ENCODE measurements at regions not wholly inside any gene's neighbourhood (a gene's known extent, or its start where the extent isn't known, plus 50 kb on each side); places are given as distances from the start of the nearest gene placed in this dataset.

- TF ChIP-seq CTCF (conservative IDR thresholded peaks at IDR 0.05; ENCODE audit: low read depth, low read length) (no peak), EZH2 (IDR thresholded peaks at IDR 0.05; ENCODE audit: borderline replicate concordance, low read depth, low read length, poor library complexity, severe bottlenecking) (no peak)
These were observed 494.7 kb upstream of the SLC35B3 start for GRCh38 chr6:8930009-8930408.

All from A673 (cell line).